Subcutaneous abdominal adipose tissue (tissue), 5 donors: ENCODE measurements at regions not wholly inside any gene's neighbourhood (a gene's known extent, or its start where the extent isn't known, plus 50 kb on each side); places are given as distances from the start of the nearest gene placed in this dataset.

Experiments used
- H3K27ac ChIP-seq: one replicate; pipeline ENCODE4 v1.7.0; 2013; ENCODE audit warnings: low read depth, mild to moderate bottlenecking, inconsistent platforms, low read length, moderate library complexity
- H3K27me3 ChIP-seq, 5 donors: one replicate each; pipeline ENCODE4 v1.7.0; 2013; ENCODE audit warnings: low read length in 5 of 5, inconsistent platforms in 1 of 5; ENCODE audit not compliant: control insufficient read depth in 5 of 5, insufficient read depth in 4 of 5
- H3K36me3 ChIP-seq, 5 donors: one replicate each; pipeline ENCODE4 v1.7.0; 2013; ENCODE audit warnings: low read length in 5 of 5; ENCODE audit not compliant: control insufficient read depth in 5 of 5, insufficient read depth in 5 of 5
- H3K4me1 ChIP-seq, 5 donors: one replicate each; pipeline ENCODE4 v1.7.0; 2013; ENCODE audit warnings: low read length in 5 of 5, mild to moderate bottlenecking in 3 of 5, moderate library complexity in 1 of 5; ENCODE audit not compliant: control insufficient read depth in 5 of 5, insufficient read depth in 5 of 5
- H3K4me3 ChIP-seq, 5 donors: one replicate each; pipeline ENCODE4 v1.7.0; 2013; ENCODE audit warnings: low read length in 5 of 5, low read depth in 1 of 5
- H3K9ac ChIP-seq, 5 donors: one replicate each; pipeline ENCODE4 v1.7.0; 2013; ENCODE audit warnings: low read length in 5 of 5, mild to moderate bottlenecking in 4 of 5, moderate library complexity in 3 of 5
- H3K9me3 ChIP-seq, 5 donors: one replicate each; pipeline ENCODE4 v1.7.0; 2013; ENCODE audit warnings: low read length in 5 of 5; ENCODE audit not compliant: control insufficient read depth in 5 of 5
- donor health status: healthy.
- donor health status: healthy.
- donor health status: healthy.
- donor health status: healthy.
- donor health status: healthy.

DNA sequence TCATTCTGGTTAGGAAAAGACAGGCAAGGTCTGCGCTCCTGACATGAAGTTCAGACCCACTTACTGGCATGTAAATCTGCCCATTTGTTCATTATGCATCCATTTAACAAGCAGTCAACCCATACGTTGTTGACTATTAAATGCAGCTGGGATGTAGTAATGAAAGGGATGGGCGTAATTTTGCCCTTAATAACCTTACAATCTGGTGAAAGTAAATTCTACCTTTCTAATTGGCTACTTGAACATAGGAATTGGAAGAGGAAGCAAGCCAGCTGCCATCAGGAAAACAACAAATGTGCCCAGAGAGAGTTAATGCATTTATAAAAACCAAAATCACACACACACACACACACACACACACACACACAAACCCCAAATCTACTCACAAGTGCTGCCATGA is 170.2 kb upstream of the PITRM1 start:
- Histone ChIP-seq H3K4me3 (no peak overlapping the region), H3K36me3 (no peaks in the 10 kb centered on the region), H3K4me1 (no peaks in the 10 kb centered on the region), H3K9me3 (no peaks in the 10 kb centered on the region), H3K27ac (no peak overlapping the region), H3K27me3 (peaks cover 0 to 2% (median 0%) of the 10 kb centered on the region in 5 donors), H3K9ac (no peak overlapping the region)

DNA sequence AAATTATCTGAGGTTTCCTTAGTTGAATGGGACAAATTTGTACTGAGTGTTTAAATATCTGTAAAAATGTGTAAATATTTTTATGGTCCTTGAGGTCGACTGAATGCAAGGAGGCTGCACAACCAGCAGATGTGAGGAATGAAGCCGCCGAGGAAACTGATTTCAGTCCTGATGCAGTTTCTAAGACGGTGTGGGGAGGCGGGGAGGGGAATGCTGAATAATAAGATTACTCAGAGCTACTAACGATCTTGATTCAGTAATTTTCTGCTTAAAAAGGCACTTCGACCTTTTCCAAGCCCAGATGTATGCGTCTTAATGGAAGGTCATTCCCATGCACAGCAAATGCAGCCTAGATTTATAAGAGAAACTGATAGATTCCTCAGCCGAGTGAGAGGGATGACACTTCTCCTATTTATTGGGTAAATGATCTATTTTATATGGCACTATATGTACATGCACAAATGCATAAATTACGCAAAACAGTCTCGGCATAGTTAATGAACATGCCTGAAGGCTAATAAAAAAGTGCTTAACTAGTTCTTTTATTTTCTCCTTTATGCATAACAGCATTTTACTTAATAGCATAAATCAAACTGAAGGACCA is 167.6 kb upstream of the PITRM1 start:
- H3K9ac ChIP-seq: no peak overlapping the region
- H3K4me1 ChIP-seq: no peaks in the 10 kb centered on the region
- H3K27me3 ChIP-seq: peaks cover 0 to 2% (median 0%) of the 10 kb centered on the region in 5 donors
- H3K36me3 ChIP-seq: no peaks in the 10 kb centered on the region
- H3K27ac ChIP-seq: no peak overlapping the region
- no peaks in the 10 kb centered on the region for H3K9me3 ChIP-seq
- no peak overlapping the region for H3K4me3 ChIP-seq

DNA sequence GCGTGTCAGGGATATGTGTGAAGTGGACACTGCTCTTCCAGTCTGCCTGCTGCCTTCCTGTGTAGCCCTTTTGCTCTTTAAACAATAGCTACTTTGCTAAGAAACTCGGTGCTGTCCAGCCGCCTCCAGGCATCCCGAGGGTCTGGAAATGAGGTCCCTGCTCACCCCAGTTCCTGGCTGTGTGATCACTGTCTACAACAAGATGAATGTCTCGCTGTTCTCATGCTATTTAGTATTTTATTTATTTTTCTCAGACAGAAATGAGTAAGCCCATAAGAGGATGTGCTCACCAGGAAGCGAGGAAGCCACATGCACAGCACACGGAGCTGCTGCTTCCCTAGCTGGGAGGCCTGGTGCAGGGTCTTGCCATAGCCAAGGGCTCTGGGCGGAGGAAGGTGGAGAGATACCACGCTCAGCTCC is 167.0 kb upstream of the PITRM1 start:
- H3K9ac ChIP-seq: no peak overlapping the region
- H3K4me1 ChIP-seq: no peaks in the 10 kb centered on the region
- H3K27me3 ChIP-seq: peaks cover 0 to 2% (median 0%) of the 10 kb centered on the region in 5 donors
- H3K36me3 ChIP-seq: no peaks in the 10 kb centered on the region
- H3K9me3 ChIP-seq: no peaks in the 10 kb centered on the region
- H3K4me3 ChIP-seq: no peak overlapping the region
- H3K27ac ChIP-seq: no peak overlapping the region

DNA sequence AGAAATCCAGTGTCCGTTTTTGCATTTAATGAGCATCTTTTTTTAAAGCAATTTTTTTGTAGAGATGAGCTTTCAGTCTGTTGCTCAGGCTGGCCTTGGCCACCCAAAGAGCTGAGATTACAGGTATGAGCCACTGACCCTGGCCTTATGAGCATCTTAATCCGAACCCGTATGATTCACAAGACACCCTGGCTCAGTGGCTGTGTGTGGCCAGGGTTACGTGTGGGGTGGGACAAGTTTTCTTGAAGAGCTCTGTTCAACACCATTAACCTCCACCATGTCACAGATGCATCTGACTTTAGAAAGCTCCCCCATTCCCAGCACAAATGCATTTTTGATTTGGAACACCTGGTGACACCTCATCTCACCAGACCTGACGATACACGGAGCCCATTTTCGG is 166.5 kb upstream of the PITRM1 start:
- Histone ChIP-seq H3K36me3 (no peaks in the 10 kb centered on the region), H3K27ac (no peak overlapping the region), H3K9me3 (no peaks in the 10 kb centered on the region), H3K4me3 (no peak overlapping the region), H3K4me1 (no peaks in the 10 kb centered on the region), H3K9ac (no peak overlapping the region), H3K27me3 (peaks cover 0 to 2% (median 0%) of the 10 kb centered on the region in 5 donors)

DNA sequence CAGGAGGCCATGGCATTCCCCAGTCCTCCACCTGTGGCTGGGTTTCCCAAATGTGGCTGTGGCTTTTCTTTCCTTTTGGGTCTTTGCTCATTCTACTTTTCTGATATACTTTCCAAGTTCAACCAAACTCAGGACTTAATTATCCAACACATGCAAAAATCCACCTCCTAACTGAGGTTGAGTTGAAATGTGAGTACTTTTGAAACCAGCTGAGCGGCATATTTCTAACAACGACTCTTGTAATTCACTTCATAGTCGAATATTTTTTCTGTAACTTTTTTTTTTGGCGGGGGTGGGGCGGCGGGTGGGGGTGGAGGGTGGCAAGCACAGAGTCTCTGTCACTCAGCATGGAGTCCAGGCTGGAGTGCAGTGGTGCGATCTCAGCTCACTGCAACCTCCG is 165.2 kb upstream of the PITRM1 start:
- no peak overlapping the region for H3K4me3 ChIP-seq
- H3K27ac ChIP-seq: no peak overlapping the region
- H3K4me1 ChIP-seq: no peaks in the 10 kb centered on the region
- peaks cover 0 to 2% (median 0%) of the 10 kb centered on the region in 5 donors for H3K27me3 ChIP-seq
- no peaks in the 10 kb centered on the region for H3K9me3 ChIP-seq
- no peaks in the 10 kb centered on the region for H3K36me3 ChIP-seq
- no peak overlapping the region for H3K9ac ChIP-seq

DNA sequence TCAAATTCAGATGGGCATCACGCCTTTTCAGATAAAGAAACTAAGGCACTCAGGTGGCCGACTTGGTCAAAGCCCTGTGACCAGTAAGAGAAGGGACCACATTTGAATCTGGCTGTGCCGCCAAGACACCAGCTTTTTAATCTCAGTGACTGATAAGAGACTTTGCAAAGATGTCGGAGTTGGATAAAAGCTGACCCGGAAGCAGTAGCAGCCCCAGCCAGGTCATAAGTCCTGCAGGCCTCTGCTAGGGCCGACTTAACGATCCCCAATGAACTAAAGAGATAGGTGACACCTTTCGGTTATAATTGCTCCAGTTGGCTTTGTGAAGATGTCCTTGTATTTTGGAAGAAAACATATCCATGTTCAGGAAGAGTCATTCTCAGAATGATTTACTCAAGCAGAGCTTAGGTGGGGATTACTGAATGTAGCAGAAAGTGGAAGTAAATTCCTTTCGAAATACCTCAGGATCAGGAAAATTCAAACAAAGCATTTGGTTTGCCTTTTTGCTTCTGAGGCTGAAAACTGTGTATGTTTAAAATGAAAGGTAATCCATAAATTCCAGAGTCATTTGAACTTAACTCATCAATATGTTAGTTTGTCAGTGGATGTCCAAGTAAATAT is 164.2 kb upstream of the PITRM1 start:
- H3K27me3 ChIP-seq: no peaks in the 10 kb centered on the region
- no peak overlapping the region for H3K27ac ChIP-seq
- no peak overlapping the region for H3K9ac ChIP-seq
- H3K4me1 ChIP-seq: no peaks in the 10 kb centered on the region
- H3K36me3 ChIP-seq: no peaks in the 10 kb centered on the region
- no peaks in the 10 kb centered on the region for H3K9me3 ChIP-seq
- H3K4me3 ChIP-seq: no peak overlapping the region

DNA sequence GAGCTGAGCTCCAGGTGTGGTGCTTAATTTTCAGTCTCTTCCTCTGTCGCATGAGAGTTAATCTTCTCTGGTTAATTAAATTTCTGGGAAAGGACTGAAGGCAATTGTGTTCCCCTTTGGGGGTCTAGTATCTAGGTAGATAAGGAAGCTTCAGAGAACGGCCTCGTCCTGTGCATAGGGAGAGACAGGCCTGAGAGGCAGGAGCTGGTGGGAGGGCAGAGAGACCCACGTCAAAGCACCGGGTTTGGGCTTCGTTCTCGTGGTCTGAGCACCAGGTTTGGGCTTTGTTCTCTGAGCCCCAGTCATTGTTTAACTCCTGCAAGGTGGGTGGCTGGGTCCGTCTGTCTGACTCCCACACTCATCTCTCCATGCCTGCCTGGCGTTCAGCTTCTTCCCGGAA is 160.8 kb upstream of the PITRM1 start:
- Histone ChIP-seq H3K9ac (no peak overlapping the region), H3K9me3 (no peaks in the 10 kb centered on the region), H3K27ac (no peak overlapping the region), H3K4me1 (no peaks in the 10 kb centered on the region), H3K36me3 (no peaks in the 10 kb centered on the region), H3K4me3 (no peak overlapping the region), H3K27me3 (no peaks in the 10 kb centered on the region)

DNA sequence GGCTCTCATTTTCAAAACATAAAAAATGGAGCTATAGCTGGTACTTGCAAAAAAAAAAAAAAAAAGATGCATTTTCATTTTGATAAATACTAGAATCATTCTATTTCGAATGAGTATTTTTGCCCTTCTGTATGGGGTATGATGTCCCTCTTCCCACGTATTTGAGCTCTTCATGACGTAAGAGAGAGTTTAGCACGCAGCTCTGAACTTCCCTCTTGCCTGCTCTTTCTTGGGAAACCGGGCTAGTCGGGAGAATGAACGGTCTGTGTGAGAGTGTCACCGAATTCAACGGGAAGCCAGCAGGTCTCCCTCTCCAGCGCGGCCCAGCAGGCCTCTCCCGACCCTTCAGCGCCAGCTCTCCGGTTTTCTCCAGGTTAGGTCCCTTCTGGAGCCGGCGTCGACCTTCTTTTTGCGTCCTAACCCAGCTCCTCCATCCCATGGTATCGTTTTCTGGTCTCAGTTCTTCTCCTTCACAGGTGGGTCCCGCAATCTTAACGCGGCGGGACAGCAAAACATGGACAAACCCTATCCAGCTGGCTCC is 159.2 kb upstream of the PITRM1 start:
- Histone ChIP-seq H3K4me3 (no peak overlapping the region), H3K9me3 (no peaks in the 10 kb centered on the region), H3K4me1 (no peaks in the 10 kb centered on the region), H3K27ac (no peak overlapping the region), H3K36me3 (no peaks in the 10 kb centered on the region), H3K27me3 (no peaks in the 10 kb centered on the region), H3K9ac (no peak overlapping the region)

DNA sequence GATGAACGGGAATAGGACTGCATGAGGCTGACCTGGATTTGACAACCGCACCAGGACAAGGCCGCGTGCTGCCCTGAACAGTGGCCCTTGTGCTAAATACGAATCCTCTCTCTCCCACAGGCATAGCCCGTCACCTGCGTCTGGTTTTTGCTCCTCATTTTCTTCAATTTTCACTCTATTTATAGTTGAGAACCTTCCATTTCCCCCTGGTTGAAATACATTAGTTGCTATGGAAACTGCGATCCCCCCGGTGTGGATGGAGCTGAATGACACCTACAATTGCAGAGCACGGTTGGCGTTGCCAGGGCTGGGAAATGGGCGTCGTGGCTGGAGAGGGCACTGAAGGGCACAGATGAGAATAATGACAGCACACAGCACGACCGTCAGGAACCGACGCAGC is 158.6 kb upstream of the PITRM1 start:
- Histone ChIP-seq H3K27ac (no peak overlapping the region), H3K4me1 (no peaks in the 10 kb centered on the region), H3K9ac (no peak overlapping the region), H3K4me3 (no peak overlapping the region), H3K27me3 (no peaks in the 10 kb centered on the region), H3K36me3 (no peaks in the 10 kb centered on the region), H3K9me3 (no peaks in the 10 kb centered on the region)

DNA sequence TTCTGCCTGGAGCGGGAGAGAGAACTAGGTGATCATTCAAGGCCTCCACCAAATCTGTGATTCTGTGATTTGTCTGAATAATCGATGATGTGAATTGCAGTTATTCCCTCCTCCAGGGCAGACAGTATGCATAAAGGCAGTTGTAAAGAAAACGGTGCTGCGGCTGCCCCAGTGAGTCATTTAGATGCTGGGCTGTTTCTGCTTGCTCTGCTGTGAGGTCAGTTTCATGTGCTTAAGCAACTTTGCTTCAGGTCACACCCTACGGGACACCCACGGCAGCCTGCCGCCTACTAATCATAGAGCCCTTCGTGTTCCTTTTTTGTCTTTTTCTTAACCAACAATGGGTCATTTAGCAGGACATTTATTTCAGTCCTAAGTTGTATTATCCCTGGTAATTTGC is 158.1 kb upstream of the PITRM1 start:
- H3K27me3 ChIP-seq: no peaks in the 10 kb centered on the region
- H3K27ac ChIP-seq: no peak overlapping the region

More for the DNA sequence above, 158.1 kb upstream of the PITRM1 start:
- H3K9me3 ChIP-seq: no peaks in the 10 kb centered on the region
- H3K4me3 ChIP-seq: no peak overlapping the region
- no peaks in the 10 kb centered on the region for H3K4me1 ChIP-seq
- H3K36me3 ChIP-seq: no peaks in the 10 kb centered on the region
- no peak overlapping the region for H3K9ac ChIP-seq
